Trophoblast cell (in vitro differentiated cells and primary cell): ENCODE measurements at regions not wholly inside any gene's neighbourhood (a gene's known extent, or its start where the extent isn't known, plus 50 kb on each side); places are given as distances from the start of the nearest gene placed in this dataset.

Experiments used
- DNase-seq, 2 donors: peaks; one replicate each; pipeline ENCODE4 v3.0.0-alpha.2; 2016
- H2AFZ ChIP-seq: 2 replicates; pipeline ENCODE4 v1.6.1; 2013; ENCODE audit warnings: low read length, moderate library complexity, mild to moderate bottlenecking; ENCODE audit not compliant: insufficient read depth, poor library complexity
- H2AK5ac ChIP-seq: 2 replicates; pipeline ENCODE4 v1.6.1; 2013; ENCODE audit warnings: mild to moderate bottlenecking, low read length
- H2BK120ac ChIP-seq: 2 replicates; pipeline ENCODE4 v1.6.1; 2013; ENCODE audit warnings: low read length, mild to moderate bottlenecking, moderate library complexity; ENCODE audit not compliant: insufficient read depth, poor library complexity
- H2BK12ac ChIP-seq: 2 replicates; pipeline ENCODE4 v1.6.1; 2013; ENCODE audit warnings: mild to moderate bottlenecking, low read length, moderate library complexity
- H2BK5ac ChIP-seq: 2 replicates; pipeline ENCODE4 v1.6.1; 2013; ENCODE audit warnings: low read length, low read depth, moderate library complexity, mild to moderate bottlenecking; ENCODE audit not compliant: poor library complexity
- H3K14ac ChIP-seq: 2 replicates; pipeline ENCODE4 v1.6.1; 2013; ENCODE audit warnings: mild to moderate bottlenecking, low read length
- H3K18ac ChIP-seq: 2 replicates; pipeline ENCODE4 v1.6.1; 2013; ENCODE audit warnings: mild to moderate bottlenecking, low read length
- H3K23ac ChIP-seq: 2 replicates; pipeline ENCODE4 v1.6.1; 2013; ENCODE audit warnings: low read length
- H3K27ac ChIP-seq: 2 replicates; pipeline ENCODE4 v1.5.1; 2013; ENCODE audit warnings: low read depth, mild to moderate bottlenecking, inconsistent platforms, low read length, moderate library complexity
- H3K27me3 ChIP-seq: 2 replicates; pipeline ENCODE4 v1.6.1; 2013; ENCODE audit warnings: inconsistent platforms, mild to moderate bottlenecking, low read length, moderate library complexity; ENCODE audit not compliant: insufficient read depth
- H3K36me3 ChIP-seq, 2 experiments: 1 replicate in 1 of 2; 2 replicates in 1 of 2; pipeline ENCODE4 v1.6.1; 2013; ENCODE audit warnings: low read length in 2 of 2, mild to moderate bottlenecking in 2 of 2, moderate library complexity in 1 of 2; ENCODE audit not compliant: insufficient read depth in 2 of 2, control insufficient read depth in 1 of 2
- H3K4ac ChIP-seq: 2 replicates; pipeline ENCODE4 v1.6.1; 2013; ENCODE audit warnings: low read depth, mild to moderate bottlenecking, low read length, moderate library complexity
- H3K4me1 ChIP-seq, 2 experiments: 1 replicate in 1 of 2; 2 replicates in 1 of 2; pipeline ENCODE4 v1.6.1; 2013; ENCODE audit warnings: low read length in 2 of 2, mild to moderate bottlenecking in 2 of 2, moderate library complexity in 1 of 2; ENCODE audit not compliant: insufficient read depth in 2 of 2, control insufficient read depth in 1 of 2
- H3K4me2 ChIP-seq: 2 replicates; pipeline ENCODE4 v1.6.1; 2013; ENCODE audit warnings: inconsistent platforms, mild to moderate bottlenecking, low read length, moderate library complexity
- H3K4me3 ChIP-seq: 2 replicates; pipeline ENCODE4 v1.5.1; 2013; ENCODE audit warnings: mild to moderate bottlenecking, low read depth, low read length, inconsistent platforms
- H3K79me1 ChIP-seq: one replicate; pipeline ENCODE4 v1.6.1; 2013; ENCODE audit warnings: low read length
- H3K79me2 ChIP-seq: 2 replicates; pipeline ENCODE4 v1.6.1; 2013; ENCODE audit warnings: low read length, mild to moderate bottlenecking; ENCODE audit not compliant: control insufficient read depth, insufficient read depth, poor library complexity
- H3K9ac ChIP-seq: 2 replicates; pipeline ENCODE4 v1.6.1; 2013; ENCODE audit warnings: mild to moderate bottlenecking, low read length
- H3K9me3 ChIP-seq: 2 replicates; pipeline ENCODE4 v1.6.1; 2013; ENCODE audit warnings: low read depth, mild to moderate bottlenecking, control low read depth, inconsistent platforms, low read length; ENCODE audit not compliant: insufficient read depth
- H4K12ac ChIP-seq: 2 replicates; pipeline ENCODE4 v1.6.1; 2013; ENCODE audit warnings: low read depth, mild to moderate bottlenecking, low read length, moderate library complexity
- H4K8ac ChIP-seq: 2 replicates; pipeline ENCODE4 v1.6.1; 2013; ENCODE audit warnings: low read depth, mild to moderate bottlenecking, low read length, moderate library complexity
- H4K91ac ChIP-seq: one replicate; pipeline ENCODE4 v1.6.1; 2013; ENCODE audit warnings: low read depth, mild to moderate bottlenecking, low read length, moderate library complexity
- WGBS: extraction: QIAGEN DNeasy Blood & Tissue Kit; methylation state at CpG from one replicate; pipeline ENCODE4 v1.1.7; 2013; ENCODE audit warnings: missing lambda C conversion rate; ENCODE audit not compliant: insufficient read length, insufficient coverage; ENCODE audit errors: extremely low coverage; 5-methylcytosine and 5-hydroxymethylcytosine counted together

- H3K79me1 ChIP-seq: no peaks in the 10 kb centered on the region
- H3K79me2 ChIP-seq: no peaks in the 10 kb centered on the region
- H2AK5ac ChIP-seq: no peak overlapping the region
- H4K91ac ChIP-seq: no peak overlapping the region
- H3K18ac ChIP-seq: no peak overlapping the region
- WGBS: no CpG with 5 or more reads among the region's 1 CpG
- H2BK120ac ChIP-seq: no peak overlapping the region
- H3K9ac ChIP-seq: no peak overlapping the region
- H3K4ac ChIP-seq: no peak overlapping the region
- no peak overlapping the region for H3K4me3 ChIP-seq
- H4K12ac ChIP-seq: no peak overlapping the region
- no peak overlapping the region for H2BK12ac ChIP-seq
- H3K23ac ChIP-seq: no peak overlapping the region
- no peak overlapping the region for H3K4me2 ChIP-seq
- H3K4me1 ChIP-seq: no peaks in the 10 kb centered on the region
- DNase-seq: no peak
- H3K14ac ChIP-seq: no peak overlapping the region
- H3K9me3 ChIP-seq: no peaks in the 10 kb centered on the region
- no peaks in the 10 kb centered on the region for H3K36me3 ChIP-seq
- no peak overlapping the region for H3K27ac ChIP-seq
- H2AFZ ChIP-seq: no peak overlapping the region
- no peaks in the 10 kb centered on the region for H3K27me3 ChIP-seq
- H2BK5ac ChIP-seq: no peak overlapping the region
- H4K8ac ChIP-seq: no peak overlapping the region
Measured at GRCh38 chr18:40375837-40376236, 1579.2 kb upstream of the PIK3C3 start.

- Histone ChIP-seq H3K27me3 (no peaks in the 10 kb centered on the region), H2BK5ac (no peak overlapping the region), H3K79me2 (no peaks in the 10 kb centered on the region), H4K91ac (no peak overlapping the region), H3K4me3 (no peak overlapping the region), H3K4me2 (no peak overlapping the region), H3K4ac (no peak overlapping the region), H2BK120ac (no peak overlapping the region), H2AFZ (no peak overlapping the region), H3K27ac (no peak overlapping the region), H3K9me3 (no peaks in the 10 kb centered on the region), H3K9ac (no peak overlapping the region), H3K18ac (no peak overlapping the region), H3K79me1 (no peaks in the 10 kb centered on the region), H3K36me3 (no peaks in the 10 kb centered on the region), H3K23ac (no peak overlapping the region), H2AK5ac (no peak overlapping the region), H4K12ac (no peak overlapping the region), H2BK12ac (no peak overlapping the region), H3K14ac (no peak overlapping the region), H3K4me1 (no peaks in the 10 kb centered on the region), H4K8ac (no peak overlapping the region)
- no peak for DNase-seq
- no CpG with 5 or more reads among the region's 1 CpG for WGBS
Measured at GRCh38 chr18:40371673-40372072, 1583.4 kb upstream of the PIK3C3 start.

GRCh38 chr18:40367576-40367975 is 1587.5 kb upstream of the PIK3C3 start:
- Histone ChIP-seq H3K79me1 (no peaks in the 10 kb centered on the region), H4K12ac (no peak overlapping the region), H3K18ac (no peak overlapping the region), H3K36me3 (no peaks in the 10 kb centered on the region), H4K8ac (no peak overlapping the region), H4K91ac (no peak overlapping the region), H3K4ac (no peak overlapping the region), H3K27ac (no peak overlapping the region), H3K79me2 (no peaks in the 10 kb centered on the region), H2AFZ (no peak overlapping the region), H3K4me3 (no peak overlapping the region), H2BK5ac (no peak overlapping the region), H3K14ac (no peak overlapping the region), H3K9ac (no peak overlapping the region), H3K27me3 (no peaks in the 10 kb centered on the region), H3K4me2 (no peak overlapping the region), H2BK12ac (no peak overlapping the region), H3K23ac (no peak overlapping the region), H2AK5ac (no peak overlapping the region), H3K4me1 (no peaks in the 10 kb centered on the region), H2BK120ac (no peak overlapping the region), H3K9me3 (no peaks in the 10 kb centered on the region)
- no CpG with 5 or more reads among the region's 2 CpGs for WGBS
- DNase-seq: no peak

GRCh38 chr18:40366521-40366920 is 1588.5 kb upstream of the PIK3C3 start:
- Histone ChIP-seq H2BK120ac (no peak overlapping the region), H3K4ac (no peak overlapping the region), H3K4me1 (no peaks in the 10 kb centered on the region), H3K27ac (no peak overlapping the region), H3K9me3 (no peaks in the 10 kb centered on the region), H3K79me1 (no peaks in the 10 kb centered on the region), H4K8ac (no peak overlapping the region), H3K18ac (no peak overlapping the region), H3K14ac (no peak overlapping the region), H3K27me3 (no peaks in the 10 kb centered on the region), H3K4me2 (no peak overlapping the region), H3K36me3 (no peaks in the 10 kb centered on the region), H4K91ac (no peak overlapping the region), H2AK5ac (no peak overlapping the region), H4K12ac (no peak overlapping the region), H2BK12ac (no peak overlapping the region), H2AFZ (no peak overlapping the region), H2BK5ac (no peak overlapping the region), H3K23ac (no peak overlapping the region), H3K9ac (no peak overlapping the region), H3K79me2 (no peaks in the 10 kb centered on the region), H3K4me3 (no peak overlapping the region)
- DNase-seq: no peak

- no peaks in the 10 kb centered on the region for H3K27me3 ChIP-seq
- H3K27ac ChIP-seq: no peak overlapping the region
- no peak overlapping the region for H3K23ac ChIP-seq
- H3K4me1 ChIP-seq: no peaks in the 10 kb centered on the region
- H2AFZ ChIP-seq: no peak overlapping the region
- no peak overlapping the region for H3K18ac ChIP-seq
- no peak overlapping the region for H3K14ac ChIP-seq
- H3K9ac ChIP-seq: no peak overlapping the region
- H2AK5ac ChIP-seq: no peak overlapping the region
- H3K4me3 ChIP-seq: no peak overlapping the region
- no peaks in the 10 kb centered on the region for H3K36me3 ChIP-seq
- DNase-seq: no peak
- no peak overlapping the region for H2BK120ac ChIP-seq
- no peak overlapping the region for H4K8ac ChIP-seq
- H2BK12ac ChIP-seq: no peak overlapping the region
- H2BK5ac ChIP-seq: no peak overlapping the region
- no peak overlapping the region for H3K4ac ChIP-seq
- no peak overlapping the region for H4K12ac ChIP-seq
- no peaks in the 10 kb centered on the region for H3K9me3 ChIP-seq
- H3K79me2 ChIP-seq: no peaks in the 10 kb centered on the region
- WGBS: no CpG with 5 or more reads among the region's 5 CpGs
- H4K91ac ChIP-seq: no peak overlapping the region
- no peaks in the 10 kb centered on the region for H3K79me1 ChIP-seq
- H3K4me2 ChIP-seq: no peak overlapping the region
Measured at GRCh38 chr18:40365526-40365925, 1589.5 kb upstream of the PIK3C3 start.
